ENCODE measurements at regions not wholly inside any gene's neighbourhood (a gene's known extent, or its start where the extent isn't known, plus 50 kb on each side); places are given as distances from the start of the nearest gene placed in this dataset.

DNA sequence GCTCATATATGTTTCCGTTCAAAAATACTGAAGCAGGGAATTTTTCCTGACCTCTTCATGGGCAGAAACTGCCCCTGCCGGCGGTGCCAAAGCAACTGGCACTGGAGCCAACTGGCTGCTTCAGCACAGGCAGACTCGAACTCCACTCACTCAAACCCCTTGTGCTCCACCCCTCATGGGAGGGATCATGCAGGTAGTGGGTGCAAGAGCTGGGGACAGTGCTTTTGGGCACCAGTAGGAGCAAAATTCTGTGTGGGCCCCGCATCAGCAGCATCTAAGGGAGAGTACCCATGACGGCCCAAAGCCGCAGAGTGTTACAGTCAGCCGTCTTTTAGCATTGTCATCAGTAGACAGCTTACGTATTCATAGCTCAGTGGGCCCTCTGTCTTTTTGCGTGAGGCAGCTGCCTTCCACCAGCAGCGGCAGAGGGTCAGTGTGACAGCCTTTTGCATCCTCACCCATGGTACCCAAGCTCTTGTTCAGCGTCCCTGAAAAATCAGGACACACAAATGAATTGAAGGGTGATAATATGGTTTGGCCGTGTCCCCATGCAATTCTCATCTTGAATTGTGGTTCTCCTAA, 393.8 kb downstream of the SLITRK6 start:
- TF ChIP-seq, protein P1, sequence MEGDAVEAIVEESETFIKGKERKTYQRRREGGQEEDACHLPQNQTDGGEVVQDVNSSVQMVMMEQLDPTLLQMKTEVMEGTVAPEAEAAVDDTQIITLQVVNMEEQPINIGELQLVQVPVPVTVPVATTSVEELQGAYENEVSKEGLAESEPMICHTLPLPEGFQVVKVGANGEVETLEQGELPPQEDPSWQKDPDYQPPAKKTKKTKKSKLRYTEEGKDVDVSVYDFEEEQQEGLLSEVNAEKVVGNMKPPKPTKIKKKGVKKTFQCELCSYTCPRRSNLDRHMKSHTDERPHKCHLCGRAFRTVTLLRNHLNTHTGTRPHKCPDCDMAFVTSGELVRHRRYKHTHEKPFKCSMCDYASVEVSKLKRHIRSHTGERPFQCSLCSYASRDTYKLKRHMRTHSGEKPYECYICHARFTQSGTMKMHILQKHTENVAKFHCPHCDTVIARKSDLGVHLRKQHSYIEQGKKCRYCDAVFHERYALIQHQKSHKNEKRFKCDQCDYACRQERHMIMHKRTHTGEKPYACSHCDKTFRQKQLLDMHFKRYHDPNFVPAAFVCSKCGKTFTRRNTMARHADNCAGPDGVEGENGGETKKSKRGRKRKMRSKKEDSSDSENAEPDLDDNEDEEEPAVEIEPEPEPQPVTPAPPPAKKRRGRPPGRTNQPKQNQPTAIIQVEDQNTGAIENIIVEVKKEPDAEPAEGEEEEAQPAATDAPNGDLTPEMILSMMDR (IDR thresholded peaks at IDR 0.05): no peak
- no peak for TF ChIP-seq EZH2 (IDR thresholded peaks at IDR 0.05)
